Progenitor cell of endocrine pancreas (in vitro differentiated cells): ENCODE measurements at regions not wholly inside any gene's neighbourhood (a gene's known extent, or its start where the extent isn't known, plus 50 kb on each side); places are given as distances from the start of the nearest gene placed in this dataset.

Experiments
- DNase-seq: peaks from one replicate; pipeline ENCODE4 v3.0.0; 2021; ENCODE audit warnings: low spot score; ENCODE audit not compliant: unreplicated experiment
- H3K27ac Mint-ChIP-seq: 2 replicates; pipeline ENCODE4 v1.8.0; 2021; ENCODE audit warnings: mild to moderate bottlenecking, moderate library complexity, mixed read lengths
- H3K27me3 Mint-ChIP-seq: 2 replicates; pipeline ENCODE4 v1.8.0; 2021; ENCODE audit warnings: mixed read lengths
- H3K36me3 Mint-ChIP-seq: 2 replicates; pipeline ENCODE4 v1.8.0; 2022; ENCODE audit warnings: mixed read lengths; ENCODE audit not compliant: insufficient read depth
- H3K4me1 Mint-ChIP-seq: 2 replicates; pipeline ENCODE4 v1.8.0; 2021; ENCODE audit warnings: low read depth, mixed read lengths
- H3K4me3 Mint-ChIP-seq: 2 replicates; pipeline ENCODE4 v1.8.0; 2021; ENCODE audit warnings: low read depth, mild to moderate bottlenecking, moderate library complexity, mixed read lengths
- H3K9me3 Mint-ChIP-seq: 2 replicates; pipeline ENCODE4 v1.8.0; 2021; ENCODE audit warnings: low read depth, mixed read lengths
- CTCF ChIP-seq: fragments of 200-600 bp; sonication (generic); IDR thresholded peaks from one replicate; pipeline ENCODE4 v1.5.0; 2021; ENCODE audit warnings: antibody characterized with exemption, mild to moderate bottlenecking; ENCODE audit not compliant: unreplicated experiment

- H3K4me1 Mint-ChIP-seq: no peaks in the 10 kb centered on the region
- no peaks in the 10 kb centered on the region for H3K27me3 Mint-ChIP-seq
- no peak for TF ChIP-seq CTCF
- no peak overlapping the region for H3K27ac Mint-ChIP-seq
- H3K36me3 Mint-ChIP-seq: peaks cover 1% of the 10 kb centered on the region
- no peak overlapping the region for H3K4me3 Mint-ChIP-seq
- peaks cover 32% of the 10 kb centered on the region for H3K9me3 Mint-ChIP-seq
- no peak for DNase-seq
Observed at GRCh38 chr12:90124289-90124688, 415.7 kb upstream of the ATP2B1 start.

DNA sequence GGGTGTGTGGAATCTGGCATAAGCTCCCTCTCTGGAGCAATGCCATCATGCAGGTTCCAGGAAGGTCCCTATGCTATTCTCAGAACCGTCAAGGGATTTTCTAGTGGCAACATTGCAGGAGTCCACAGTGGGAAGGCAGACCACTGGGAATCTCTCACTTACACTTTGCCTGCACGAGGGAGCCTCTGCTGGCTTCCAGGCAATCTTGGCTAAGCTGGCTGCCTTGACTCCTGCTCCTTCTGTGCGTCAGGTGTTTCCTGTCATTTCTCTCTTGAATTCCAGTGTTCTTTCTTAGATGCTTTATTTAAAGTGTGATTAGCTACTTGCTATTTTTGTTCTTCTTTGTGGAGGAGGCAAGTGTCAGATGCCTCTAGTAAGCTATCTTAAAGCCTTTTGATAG is 414.0 kb upstream of the ATP2B1 start:
- TF ChIP-seq CTCF: no peak
- Mint-ChIP-seq H3K4me1 (no peaks in the 10 kb centered on the region), H3K36me3 (peaks cover 1% of the 10 kb centered on the region), H3K4me3 (no peak overlapping the region), H3K9me3 (peaks cover 39% of the 10 kb centered on the region), H3K27me3 (no peaks in the 10 kb centered on the region), H3K27ac (no peak overlapping the region)
- DNase-seq: no peak

DNA sequence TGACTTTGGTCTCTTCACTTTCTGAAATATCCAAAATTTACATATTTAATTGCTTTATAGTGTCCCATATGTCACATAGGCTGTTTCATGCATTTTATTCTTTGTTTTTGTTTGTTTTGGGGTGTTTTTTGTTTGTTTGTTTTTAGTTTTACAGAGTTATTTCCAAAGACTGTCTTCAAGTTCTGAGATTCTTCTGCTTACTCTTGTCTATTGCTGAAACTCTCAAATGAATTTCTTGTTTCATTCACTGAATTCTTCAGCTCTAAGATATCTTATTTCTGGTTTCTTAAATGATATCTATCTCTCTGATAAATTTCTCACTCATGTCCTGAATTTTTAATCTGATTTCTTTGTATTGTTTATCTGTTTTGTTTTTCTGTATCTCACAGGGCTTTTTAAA is 412.0 kb upstream of the ATP2B1 start:
- no peak overlapping the region for H3K27ac Mint-ChIP-seq
- no peaks in the 10 kb centered on the region for H3K4me1 Mint-ChIP-seq
- H3K9me3 Mint-ChIP-seq: peaks cover 29% of the 10 kb centered on the region
- no peak for TF ChIP-seq CTCF
- H3K36me3 Mint-ChIP-seq: peaks cover 1% of the 10 kb centered on the region
- H3K4me3 Mint-ChIP-seq: no peak overlapping the region
- H3K27me3 Mint-ChIP-seq: no peaks in the 10 kb centered on the region
- no peak for DNase-seq

- Mint-ChIP-seq H3K36me3 (no peaks in the 10 kb centered on the region), H3K27ac (no peak overlapping the region), H3K27me3 (no peaks in the 10 kb centered on the region), H3K4me3 (no peak overlapping the region), H3K4me1 (no peaks in the 10 kb centered on the region), H3K9me3 (peaks cover 3% of the 10 kb centered on the region)
- TF ChIP-seq CTCF: no peak
- no peak for DNase-seq
Observed at GRCh38 chr12:90112666-90113065, 404.0 kb upstream of the ATP2B1 start.

DNA sequence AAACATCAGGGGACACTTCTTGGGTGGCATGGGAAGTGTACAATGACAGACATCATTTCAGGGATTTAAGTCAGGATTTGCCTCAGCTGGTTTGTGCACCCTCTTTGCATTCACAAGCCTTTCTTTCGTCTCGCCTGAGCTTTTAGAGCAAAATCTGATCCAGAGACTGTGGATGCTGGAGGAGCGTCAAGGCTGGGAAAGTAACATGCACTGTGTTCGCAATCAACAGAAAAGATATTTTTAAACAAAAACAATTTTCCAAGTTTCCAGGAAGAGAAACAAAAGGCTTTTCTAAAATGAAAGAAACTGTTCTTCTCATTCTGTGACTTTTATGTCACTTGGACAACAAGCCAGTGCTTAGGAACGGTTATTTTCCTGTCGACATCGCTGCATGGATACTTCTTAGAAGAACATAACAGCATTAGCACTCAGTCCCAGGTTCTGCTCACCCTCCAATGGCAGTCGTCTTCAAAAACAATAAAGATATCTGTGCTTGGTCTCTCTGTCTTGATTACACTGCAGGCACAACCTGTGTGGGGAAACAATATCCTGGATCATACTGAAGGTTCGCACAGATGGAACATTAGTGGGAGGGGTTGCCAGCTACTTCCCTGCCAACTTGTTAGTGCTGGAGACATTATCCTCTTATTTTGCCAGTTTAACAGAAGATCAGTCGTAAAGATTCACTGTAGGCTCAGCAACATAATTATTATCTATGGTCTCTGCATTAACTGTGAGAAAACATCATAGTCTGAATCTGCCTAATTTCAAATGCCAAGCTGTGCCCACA is 403.3 kb upstream of the ATP2B1 start:
- no peak for DNase-seq
- no peak overlapping the region for H3K4me3 Mint-ChIP-seq
- no peaks in the 10 kb centered on the region for H3K27me3 Mint-ChIP-seq
- TF ChIP-seq CTCF: no peak
- H3K9me3 Mint-ChIP-seq: peaks cover 3% of the 10 kb centered on the region
- H3K36me3 Mint-ChIP-seq: no peaks in the 10 kb centered on the region
- H3K4me1 Mint-ChIP-seq: no peaks in the 10 kb centered on the region
- H3K27ac Mint-ChIP-seq: no peak overlapping the region
